Body of pancreas (tissue), 4 donors: ENCODE measurements at regions not wholly inside any gene's neighbourhood (a gene's known extent, or its start where the extent isn't known, plus 50 kb on each side); places are given as distances from the start of the nearest gene placed in this dataset.

ENCODE experiments used
- ATAC-seq: fragments of 150-250 bp; one replicate; pipeline ENCODE4 v1.9.1; 2016
- DNase-seq, 4 donors: peaks; one replicate each; pipeline ENCODE4 v3.0.0-alpha.2; 2019
- H3K27ac ChIP-seq, 4 donors: fragments of 200-600 bp; sonication (generic); 1 replicate in 3 of 4; 2 replicates in 1 of 4; pipeline versions ENCODE4 v1.5.1 to v1.6.1; 2016 to 2019; ENCODE audit warnings: mild to moderate bottlenecking in 1 of 4, mixed read lengths in 1 of 4, moderate library complexity in 1 of 4
- H3K27me3 ChIP-seq, 2 donors: fragments of 200-600 bp; sonication (generic); one replicate each; pipeline ENCODE4 v1.6.0; 2016; ENCODE audit warnings: mild to moderate bottlenecking in 1 of 2
- H3K36me3 ChIP-seq, 2 donors: fragments of 200-600 bp; sonication (generic); replicated peaks in 1 of 2; 2 replicates each; pipeline ENCODE4 v1.5.1; 2016; ENCODE audit warnings: low read depth in 2 of 2; ENCODE audit not compliant: insufficient read depth in 1 of 2
- H3K4me1 ChIP-seq: fragments of 200-600 bp; sonication (generic); one replicate; pipeline ENCODE4 v1.6.0; 2016
- H3K4me3 ChIP-seq, 2 donors: fragments of 200-600 bp; sonication (generic); 1 replicate in 1 of 2; 2 replicates in 1 of 2; pipeline ENCODE4 v1.5.1; 2016 to 2019
- H3K9me3 ChIP-seq, 3 donors: fragments of 200-600 bp; sonication (generic); 1 replicate in 2 of 3; 2 replicates in 1 of 3; pipeline ENCODE4 v1.5.1; 2016
- CTCF ChIP-seq, 7 experiments: fragments of 450-650 bp in 4 of 7; fragments of 200-600 bp in 3 of 7; sonication (generic) in 3 of 7; IDR thresholded peaks; one replicate each; pipeline ENCODE4 v1.5.1; 2016 to 2019; ENCODE audit warnings: antibody characterized with exemption in 7 of 7
- POLR2A ChIP-seq, 3 donors: fragments of 450-650 bp; IDR thresholded peaks; one replicate each; pipeline ENCODE4 v1.6.1; 2016; ENCODE audit warnings: antibody characterized with exemption in 3 of 3, mild to moderate bottlenecking in 2 of 3
- WGBS, 2 donors: methylation state at CpG; one replicate each; pipeline ENCODE4 v1.1.5; 2017; 5-methylcytosine and 5-hydroxymethylcytosine counted together
- intact Hi-C: fragments of 100-400 bp; cut with DNase I; formaldehyde crosslinking; loops from one replicate; pipeline ENCODE4 v1.15.1; 2023

- Histone ChIP-seq H3K36me3 (no peaks in the 10 kb centered on the region), H3K27me3 (no peaks in the 10 kb centered on the region), H3K4me1 (no peaks in the 10 kb centered on the region), H3K27ac (no peak overlapping the region), H3K4me3 (no peak overlapping the region), H3K9me3 (no peaks in the 10 kb centered on the region)
- WGBS, 2 donors, result 57% methylated on average over 3 of the region's 3 CpGs
- ATAC-seq, result no peak
- intact Hi-C loops, result no loop called here
- TF ChIP-seq POLR2A (IDR thresholded peaks at IDR 0.05), result no peak
- TF ChIP-seq CTCF (IDR thresholded peaks at IDR 0.05), result no peak
- no peak for DNase-seq
These were observed 758.4 kb upstream of the SEMA6A start for GRCh38 chr5:117333011-117333410.

- Histone ChIP-seq H3K4me3 (no peak overlapping the region), H3K27ac (no peak overlapping the region), H3K9me3 (no peaks in the 10 kb centered on the region), H3K27me3 (no peaks in the 10 kb centered on the region), H3K4me1 (no peaks in the 10 kb centered on the region), H3K36me3 (no peaks in the 10 kb centered on the region)
- ATAC-seq (no peak), DNase-seq (no peak)
- intact Hi-C loops, result no loop called here
- WGBS, 2 donors, result 63 to 74% methylated on average over 1 of the region's 1 CpG
- TF ChIP-seq CTCF (IDR thresholded peaks at IDR 0.05) (no peak), POLR2A (IDR thresholded peaks at IDR 0.05) (no peak)
These were observed 757.7 kb upstream of the SEMA6A start for GRCh38 chr5:117332341-117332740.

GRCh38 chr5:117327511-117327910, 752.9 kb upstream of the SEMA6A start:
- intact Hi-C loops, result no loop called here
- DNase-seq (no peak), ATAC-seq (no peak)
- TF ChIP-seq POLR2A (IDR thresholded peaks at IDR 0.05) (no peak), CTCF (IDR thresholded peaks at IDR 0.05) (no peak)
- no peaks in the 10 kb centered on the region for H3K9me3 ChIP-seq
- no peaks in the 10 kb centered on the region for H3K27me3 ChIP-seq
- H3K36me3 ChIP-seq, result no peaks in the 10 kb centered on the region
- no peak overlapping the region for H3K4me3 ChIP-seq
- whole genome bisulfite sequencing, 2 donors, result 34 to 57% methylated on average over 1 of the region's 1 CpG
- H3K27ac ChIP-seq, result no peak overlapping the region
- no peaks in the 10 kb centered on the region for H3K4me1 ChIP-seq

- whole genome bisulfite sequencing, 2 donors, result 45 to 88% methylated on average over 2 of the region's 2 CpGs
- TF ChIP-seq POLR2A (IDR thresholded peaks at IDR 0.05) (no peak), CTCF (IDR thresholded peaks at IDR 0.05) (no peak)
- Histone ChIP-seq H3K4me3 (no peak overlapping the region), H3K27ac (no peak overlapping the region), H3K9me3 (no peaks in the 10 kb centered on the region), H3K36me3 (no peaks in the 10 kb centered on the region), H3K27me3 (no peaks in the 10 kb centered on the region), H3K4me1 (no peaks in the 10 kb centered on the region)
- no peak for ATAC-seq
- no peak for DNase-seq
- intact Hi-C loops, result no loop called here
These were observed 752.4 kb upstream of the SEMA6A start for GRCh38 chr5:117326997-117327396.

GRCh38 chr5:117318528-117318927, 743.9 kb upstream of the SEMA6A start:
- DNase-seq, result no peak
- Histone ChIP-seq H3K4me3 (no peak overlapping the region), H3K27me3 (no peaks in the 10 kb centered on the region), H3K27ac (no peak overlapping the region), H3K36me3 (no peaks in the 10 kb centered on the region), H3K9me3 (no peaks in the 10 kb centered on the region), H3K4me1 (no peaks in the 10 kb centered on the region)
- TF ChIP-seq POLR2A (IDR thresholded peaks at IDR 0.05), result no peak
- no peak for TF ChIP-seq CTCF (IDR thresholded peaks at IDR 0.05)
- no peak for ATAC-seq
- intact Hi-C loops, result no loop called here
- WGBS, 2 donors, result 49 to 57% methylated on average over 2 of the region's 2 CpGs
